ENCODE measurements at regions not wholly inside any gene's neighbourhood (a gene's known extent, or its start where the extent isn't known, plus 50 kb on each side); places are given as distances from the start of the nearest gene placed in this dataset.

GRCh38 chr1:232291681-232292080 is 338.3 kb downstream of the SIPA1L2 start:
- intact Hi-C loops (cut with micrococcal nuclease): no loop called here

- intact Hi-C loops (cut with micrococcal nuclease): no loop called here
Observed at GRCh38 chr1:232291261-232291660, 338.7 kb downstream of the SIPA1L2 start.

- intact Hi-C loops (cut with micrococcal nuclease): no loop called here
Observed at GRCh38 chr1:232290570-232290969, 339.4 kb downstream of the SIPA1L2 start.

- intact Hi-C loops (cut with micrococcal nuclease): no loop called here
Observed at GRCh38 chr1:232287676-232288569, 342.0 kb downstream of the SIPA1L2 start.

GRCh38 chr1:232285138-232285537 is 344.8 kb downstream of the SIPA1L2 start:
- intact Hi-C loops (cut with micrococcal nuclease): no loop called here

- intact Hi-C loops (cut with micrococcal nuclease): no loop called here
Observed at GRCh38 chr1:232283864-232284263, 346.1 kb downstream of the SIPA1L2 start.

- intact Hi-C loops (cut with micrococcal nuclease): no loop called here
Observed at GRCh38 chr1:232282498-232282897, 347.4 kb downstream of the SIPA1L2 start.

- intact Hi-C loops (cut with micrococcal nuclease): no loop called here
Observed at GRCh38 chr1:232280910-232281309, 349.0 kb downstream of the SIPA1L2 start.

- intact Hi-C loops (cut with micrococcal nuclease): no loop called here
Observed at GRCh38 chr1:232279909-232280400, 350.0 kb downstream of the SIPA1L2 start.

GRCh38 chr1:232278925-232279324 is 351.0 kb downstream of the SIPA1L2 start:
- intact Hi-C loops (cut with micrococcal nuclease): no loop called here

- intact Hi-C loops (cut with micrococcal nuclease): no loop called here
Observed at GRCh38 chr1:232276651-232277050, 353.3 kb downstream of the SIPA1L2 start.

- intact Hi-C loops (cut with micrococcal nuclease): no loop called here
Observed at GRCh38 chr1:232274999-232275710, 354.8 kb downstream of the SIPA1L2 start.

GRCh38 chr1:232274236-232274855 is 355.6 kb downstream of the SIPA1L2 start:
- intact Hi-C loops (cut with micrococcal nuclease): no loop called here

- intact Hi-C loops (cut with micrococcal nuclease): no loop called here
Observed at GRCh38 chr1:232273011-232273410, 356.9 kb downstream of the SIPA1L2 start.

GRCh38 chr1:232271991-232272589 is 357.8 kb downstream of the SIPA1L2 start:
- intact Hi-C loops (cut with micrococcal nuclease): no loop called here

- intact Hi-C loops (cut with micrococcal nuclease): no loop called here
Observed at GRCh38 chr1:232271299-232271698, 358.6 kb downstream of the SIPA1L2 start.

- intact Hi-C loops (cut with micrococcal nuclease): no loop called here
Observed at GRCh38 chr1:232269988-232270387, 359.9 kb downstream of the SIPA1L2 start.

- intact Hi-C loops (cut with micrococcal nuclease): no loop called here
Observed at GRCh38 chr1:232267837-232268598, 361.9 kb downstream of the SIPA1L2 start.

GRCh38 chr1:232267092-232267836 is 362.7 kb downstream of the SIPA1L2 start:
- intact Hi-C loops (cut with micrococcal nuclease): no loop called here

GRCh38 chr1:232263452-232263851 is 366.5 kb downstream of the SIPA1L2 start:
- intact Hi-C loops (cut with micrococcal nuclease): loop anchor here (5.0 kb wide), 1 partner anchor 364 kb away; no protein-coding TSS in a partner anchor
